Trophoblast cell (in vitro differentiated cells and primary cell): ENCODE measurements at regions not wholly inside any gene's neighbourhood (a gene's known extent, or its start where the extent isn't known, plus 50 kb on each side); places are given as distances from the start of the nearest gene placed in this dataset.
A peak's percentile ranks its signal among the peaks of the same experiment; 100 is the strongest.
"Not testable (repeated sequence)": the region's sequence is repeated elsewhere in the genome, so short reads cannot be mapped to it uniquely, and the experiment has no call there.

Source experiments
- DNase-seq, 2 donors: peaks; one replicate each; pipeline ENCODE4 v3.0.0-alpha.2; 2016
- H2AFZ ChIP-seq: 2 replicates; pipeline ENCODE4 v1.6.1; 2013; ENCODE audit warnings: low read length, moderate library complexity, mild to moderate bottlenecking; ENCODE audit not compliant: insufficient read depth, poor library complexity
- H2AK5ac ChIP-seq: 2 replicates; pipeline ENCODE4 v1.6.1; 2013; ENCODE audit warnings: mild to moderate bottlenecking, low read length
- H2BK120ac ChIP-seq: 2 replicates; pipeline ENCODE4 v1.6.1; 2013; ENCODE audit warnings: low read length, mild to moderate bottlenecking, moderate library complexity; ENCODE audit not compliant: insufficient read depth, poor library complexity
- H2BK12ac ChIP-seq: 2 replicates; pipeline ENCODE4 v1.6.1; 2013; ENCODE audit warnings: mild to moderate bottlenecking, low read length, moderate library complexity
- H2BK5ac ChIP-seq: 2 replicates; pipeline ENCODE4 v1.6.1; 2013; ENCODE audit warnings: low read length, low read depth, moderate library complexity, mild to moderate bottlenecking; ENCODE audit not compliant: poor library complexity
- H3K14ac ChIP-seq: 2 replicates; pipeline ENCODE4 v1.6.1; 2013; ENCODE audit warnings: mild to moderate bottlenecking, low read length
- H3K18ac ChIP-seq: 2 replicates; pipeline ENCODE4 v1.6.1; 2013; ENCODE audit warnings: mild to moderate bottlenecking, low read length
- H3K23ac ChIP-seq: 2 replicates; pipeline ENCODE4 v1.6.1; 2013; ENCODE audit warnings: low read length
- H3K27ac ChIP-seq: 2 replicates; pipeline ENCODE4 v1.5.1; 2013; ENCODE audit warnings: low read depth, mild to moderate bottlenecking, inconsistent platforms, low read length, moderate library complexity
- H3K27me3 ChIP-seq: 2 replicates; pipeline ENCODE4 v1.6.1; 2013; ENCODE audit warnings: inconsistent platforms, mild to moderate bottlenecking, low read length, moderate library complexity; ENCODE audit not compliant: insufficient read depth
- H3K36me3 ChIP-seq, 2 experiments: 1 replicate in 1 of 2; 2 replicates in 1 of 2; pipeline ENCODE4 v1.6.1; 2013; ENCODE audit warnings: low read length in 2 of 2, mild to moderate bottlenecking in 2 of 2, moderate library complexity in 1 of 2; ENCODE audit not compliant: insufficient read depth in 2 of 2, control insufficient read depth in 1 of 2
- H3K4ac ChIP-seq: 2 replicates; pipeline ENCODE4 v1.6.1; 2013; ENCODE audit warnings: low read depth, mild to moderate bottlenecking, low read length, moderate library complexity
- H3K4me1 ChIP-seq, 2 experiments: 1 replicate in 1 of 2; 2 replicates in 1 of 2; pipeline ENCODE4 v1.6.1; 2013; ENCODE audit warnings: low read length in 2 of 2, mild to moderate bottlenecking in 2 of 2, moderate library complexity in 1 of 2; ENCODE audit not compliant: insufficient read depth in 2 of 2, control insufficient read depth in 1 of 2
- H3K4me2 ChIP-seq: 2 replicates; pipeline ENCODE4 v1.6.1; 2013; ENCODE audit warnings: inconsistent platforms, mild to moderate bottlenecking, low read length, moderate library complexity
- H3K4me3 ChIP-seq: 2 replicates; pipeline ENCODE4 v1.5.1; 2013; ENCODE audit warnings: mild to moderate bottlenecking, low read depth, low read length, inconsistent platforms
- H3K79me1 ChIP-seq: one replicate; pipeline ENCODE4 v1.6.1; 2013; ENCODE audit warnings: low read length
- H3K79me2 ChIP-seq: 2 replicates; pipeline ENCODE4 v1.6.1; 2013; ENCODE audit warnings: low read length, mild to moderate bottlenecking; ENCODE audit not compliant: control insufficient read depth, insufficient read depth, poor library complexity
- H3K9ac ChIP-seq: 2 replicates; pipeline ENCODE4 v1.6.1; 2013; ENCODE audit warnings: mild to moderate bottlenecking, low read length
- H3K9me3 ChIP-seq: 2 replicates; pipeline ENCODE4 v1.6.1; 2013; ENCODE audit warnings: low read depth, mild to moderate bottlenecking, control low read depth, inconsistent platforms, low read length; ENCODE audit not compliant: insufficient read depth
- H4K12ac ChIP-seq: 2 replicates; pipeline ENCODE4 v1.6.1; 2013; ENCODE audit warnings: low read depth, mild to moderate bottlenecking, low read length, moderate library complexity
- H4K8ac ChIP-seq: 2 replicates; pipeline ENCODE4 v1.6.1; 2013; ENCODE audit warnings: low read depth, mild to moderate bottlenecking, low read length, moderate library complexity
- H4K91ac ChIP-seq: one replicate; pipeline ENCODE4 v1.6.1; 2013; ENCODE audit warnings: low read depth, mild to moderate bottlenecking, low read length, moderate library complexity
- WGBS: extraction: QIAGEN DNeasy Blood & Tissue Kit; methylation state at CpG from one replicate; pipeline ENCODE4 v1.1.7; 2013; ENCODE audit warnings: missing lambda C conversion rate; ENCODE audit not compliant: insufficient read length, insufficient coverage; ENCODE audit errors: extremely low coverage; 5-methylcytosine and 5-hydroxymethylcytosine counted together

- H3K9me3 ChIP-seq, result not testable (repeated sequence)
Measured at GRCh38 chr12:9454021-9454420, 153.7 kb downstream of the KLRB1 start.

DNA sequence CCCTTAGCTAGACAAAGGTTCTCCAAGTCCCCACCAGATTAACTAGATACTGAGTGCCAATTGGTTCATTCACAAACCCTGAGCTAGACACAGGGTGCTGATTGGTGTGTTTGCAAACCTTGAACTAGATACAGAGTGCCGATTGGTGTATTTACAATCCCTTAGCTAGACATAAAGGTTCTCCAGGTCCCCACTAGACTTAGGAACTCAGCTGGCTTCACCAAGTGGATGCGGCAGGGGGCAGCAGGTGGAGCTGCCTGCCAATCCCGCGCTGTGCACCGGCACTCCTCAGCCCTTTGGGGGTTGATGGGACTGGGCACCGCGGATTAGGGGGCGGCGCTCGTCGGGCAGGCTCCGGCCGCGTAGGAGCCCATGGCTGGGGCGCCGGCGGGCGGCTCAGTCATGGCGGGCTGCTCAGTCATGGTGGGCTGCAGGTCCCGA, 157.6 kb downstream of the KLRB1 start:
- not testable (repeated sequence) for H2AFZ ChIP-seq, H3K36me3 ChIP-seq, H2AK5ac ChIP-seq, H3K79me2 ChIP-seq, DNase-seq, H3K27me3 ChIP-seq, H3K9ac ChIP-seq, H4K8ac ChIP-seq, H4K91ac ChIP-seq, H3K79me1 ChIP-seq, H3K18ac ChIP-seq, H2BK5ac ChIP-seq, H3K14ac ChIP-seq, H2BK120ac ChIP-seq, H3K4me3 ChIP-seq, H3K27ac ChIP-seq, H3K9me3 ChIP-seq, H3K4ac ChIP-seq, H3K4me1 ChIP-seq, H3K23ac ChIP-seq, H3K4me2 ChIP-seq, H4K12ac ChIP-seq, H2BK12ac ChIP-seq
- whole genome bisulfite sequencing, result no CpG with 5 or more reads among the region's 20 CpGs

More at GRCh38 chr12:9454021-9454420, 153.7 kb downstream of the KLRB1 start:
- not testable (repeated sequence) for H3K9ac ChIP-seq, H4K8ac ChIP-seq, H3K18ac ChIP-seq, H3K79me2 ChIP-seq, H2BK12ac ChIP-seq, H3K27ac ChIP-seq, H3K4me3 ChIP-seq, H3K79me1 ChIP-seq, H3K4me1 ChIP-seq, H2AFZ ChIP-seq, H3K14ac ChIP-seq, H3K36me3 ChIP-seq, H3K4me2 ChIP-seq, H4K91ac ChIP-seq, H3K23ac ChIP-seq, DNase-seq, H3K4ac ChIP-seq, H2AK5ac ChIP-seq, H4K12ac ChIP-seq, H2BK5ac ChIP-seq, H2BK120ac ChIP-seq, H3K27me3 ChIP-seq
- WGBS, result no CpG with 5 or more reads among the region's 2 CpGs

DNA sequence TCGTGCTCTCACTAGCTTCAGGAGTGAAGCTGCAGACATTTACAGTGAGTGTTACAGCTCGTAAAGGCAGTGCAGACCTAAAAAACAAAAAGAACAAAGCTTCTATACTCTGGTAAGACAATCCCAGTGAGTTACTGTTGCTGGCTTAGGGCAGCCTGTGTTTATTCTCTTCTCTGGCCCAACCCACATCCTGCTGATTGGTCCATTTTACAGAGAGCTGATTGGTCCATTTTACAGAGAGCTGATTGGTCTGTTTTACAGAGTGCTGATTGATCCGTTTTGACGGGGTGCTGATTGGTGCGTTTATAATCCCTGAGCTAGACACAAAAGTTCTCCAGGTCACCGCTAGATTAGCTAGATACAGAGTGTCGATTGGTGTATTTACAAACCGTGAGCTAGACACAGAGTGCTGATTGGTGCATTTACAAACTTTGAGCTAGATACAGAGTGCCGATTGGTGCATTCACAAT, 158.0 kb downstream of the KLRB1 start:
- not testable (repeated sequence) for H3K27me3 ChIP-seq, H2BK12ac ChIP-seq, H3K79me1 ChIP-seq, H2BK5ac ChIP-seq, H3K79me2 ChIP-seq, H3K4me2 ChIP-seq, H3K9ac ChIP-seq, H4K91ac ChIP-seq, H2BK120ac ChIP-seq, H3K18ac ChIP-seq, H3K4me3 ChIP-seq, H2AFZ ChIP-seq, H3K9me3 ChIP-seq, H2AK5ac ChIP-seq, H3K4me1 ChIP-seq, H3K36me3 ChIP-seq, H3K27ac ChIP-seq, H3K4ac ChIP-seq, H3K23ac ChIP-seq, DNase-seq, H3K14ac ChIP-seq
- no CpG with 5 or more reads among the region's 9 CpGs for WGBS
- Histone ChIP-seq H4K12ac (peak overlapping the region; percentile 54), H4K8ac (peak overlapping the region; percentile 28)

DNA sequence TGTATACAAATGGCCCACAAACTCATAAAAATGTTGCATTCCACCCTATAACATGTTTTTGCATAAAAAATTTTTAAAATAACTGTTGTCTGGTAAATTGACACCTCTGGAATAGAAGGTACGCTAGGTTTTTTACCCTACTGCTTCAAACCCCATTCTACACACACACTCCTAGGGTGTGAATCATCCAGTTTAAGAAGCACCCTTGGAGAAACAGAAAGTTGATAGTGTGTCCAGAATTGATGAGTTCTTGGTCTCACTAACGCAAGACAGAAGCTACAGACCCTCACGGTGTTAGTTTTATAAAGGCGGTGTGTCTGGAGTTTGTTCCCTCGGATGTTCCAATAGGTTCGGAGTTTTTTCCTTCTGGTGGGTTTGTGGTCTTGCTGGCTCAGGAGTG, 158.5 kb downstream of the KLRB1 start:
- Histone ChIP-seq H4K91ac (no peak overlapping the region), H4K8ac (no peak overlapping the region), H2BK120ac (no peak overlapping the region), H3K4me3 (no peak overlapping the region), H3K4me2 (no peak overlapping the region), H2AK5ac (no peak overlapping the region), H3K79me2 (peaks cover 2% of the 10 kb centered on the region), H3K27me3 (no peaks in the 10 kb centered on the region), H2BK5ac (no peak overlapping the region), H3K27ac (no peak overlapping the region), H3K4me1 (no peaks in the 10 kb centered on the region), H3K9ac (no peak overlapping the region), H3K9me3 (no peaks in the 10 kb centered on the region), H3K18ac (no peak overlapping the region), H3K4ac (no peak overlapping the region), H3K23ac (no peak overlapping the region), H3K14ac (no peak overlapping the region), H3K36me3 (no peaks in the 10 kb centered on the region), H2AFZ (no peak overlapping the region), H3K79me1 (peaks cover 3% of the 10 kb centered on the region), H2BK12ac (no peak overlapping the region), H4K12ac (peak overlapping the region; percentile 54)
- DNase-seq, result no peak
- WGBS, result no CpG with 5 or more reads among the region's 6 CpGs
